22Rv1 (cell line): ENCODE measurements at regions not wholly inside any gene's neighbourhood (a gene's known extent, or its start where the extent isn't known, plus 50 kb on each side); places are given as distances from the start of the nearest gene placed in this dataset.

Experiments used
- H3K27ac ChIP-seq: fragments of 450-650 bp; 2 replicates; pipeline ENCODE4 v1.5.1; 2017
- ZFX ChIP-seq: fragments of 450-650 bp; IDR thresholded peaks from 2 replicates; pipeline ENCODE4 v1.6.1; 2017; ENCODE audit warnings: antibody characterized with exemption, borderline replicate concordance
- TF ChIP-seq, protein P1 (sequence below): fragments of 450-650 bp; IDR thresholded peaks from 2 replicates; pipeline ENCODE4 v1.5.1; 2017; ENCODE audit warnings: mild to moderate bottlenecking

- H3K27ac ChIP-seq: no peak overlapping the region
- TF ChIP-seq, protein P1, sequence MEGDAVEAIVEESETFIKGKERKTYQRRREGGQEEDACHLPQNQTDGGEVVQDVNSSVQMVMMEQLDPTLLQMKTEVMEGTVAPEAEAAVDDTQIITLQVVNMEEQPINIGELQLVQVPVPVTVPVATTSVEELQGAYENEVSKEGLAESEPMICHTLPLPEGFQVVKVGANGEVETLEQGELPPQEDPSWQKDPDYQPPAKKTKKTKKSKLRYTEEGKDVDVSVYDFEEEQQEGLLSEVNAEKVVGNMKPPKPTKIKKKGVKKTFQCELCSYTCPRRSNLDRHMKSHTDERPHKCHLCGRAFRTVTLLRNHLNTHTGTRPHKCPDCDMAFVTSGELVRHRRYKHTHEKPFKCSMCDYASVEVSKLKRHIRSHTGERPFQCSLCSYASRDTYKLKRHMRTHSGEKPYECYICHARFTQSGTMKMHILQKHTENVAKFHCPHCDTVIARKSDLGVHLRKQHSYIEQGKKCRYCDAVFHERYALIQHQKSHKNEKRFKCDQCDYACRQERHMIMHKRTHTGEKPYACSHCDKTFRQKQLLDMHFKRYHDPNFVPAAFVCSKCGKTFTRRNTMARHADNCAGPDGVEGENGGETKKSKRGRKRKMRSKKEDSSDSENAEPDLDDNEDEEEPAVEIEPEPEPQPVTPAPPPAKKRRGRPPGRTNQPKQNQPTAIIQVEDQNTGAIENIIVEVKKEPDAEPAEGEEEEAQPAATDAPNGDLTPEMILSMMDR: no peak
- no peak for TF ChIP-seq ZFX
These were observed 418.4 kb downstream of the EFNB2 start for GRCh38 chr13:106117035-106117434.

GRCh38 chr13:106115081-106115480 lies 420.4 kb downstream of the EFNB2 start:
- TF ChIP-seq, protein P1: no peak
- no peak for TF ChIP-seq ZFX
- H3K27ac ChIP-seq: no peak overlapping the region

DNA sequence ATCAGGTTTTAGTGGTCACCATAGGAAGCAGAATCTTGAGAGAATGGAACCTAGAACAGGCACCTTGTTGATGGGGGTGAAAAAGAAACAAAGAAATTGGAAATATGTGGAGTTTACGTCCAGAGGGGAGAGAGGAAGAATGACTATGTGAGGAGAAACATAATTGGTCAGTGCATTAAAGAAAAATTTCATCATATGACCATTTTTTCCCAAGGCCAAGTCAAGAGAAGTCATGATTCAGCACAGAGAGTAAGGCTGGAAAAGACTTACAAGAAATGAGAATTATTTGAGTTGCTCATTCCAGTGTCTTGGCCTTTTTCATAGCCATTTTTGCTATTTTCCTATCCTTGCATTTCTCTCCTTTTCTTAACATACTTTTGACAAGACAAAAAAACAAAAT lies 421.7 kb downstream of the EFNB2 start:
- H3K27ac ChIP-seq: no peak overlapping the region
- TF ChIP-seq, protein P1: no peak
- no peak for TF ChIP-seq ZFX

DNA sequence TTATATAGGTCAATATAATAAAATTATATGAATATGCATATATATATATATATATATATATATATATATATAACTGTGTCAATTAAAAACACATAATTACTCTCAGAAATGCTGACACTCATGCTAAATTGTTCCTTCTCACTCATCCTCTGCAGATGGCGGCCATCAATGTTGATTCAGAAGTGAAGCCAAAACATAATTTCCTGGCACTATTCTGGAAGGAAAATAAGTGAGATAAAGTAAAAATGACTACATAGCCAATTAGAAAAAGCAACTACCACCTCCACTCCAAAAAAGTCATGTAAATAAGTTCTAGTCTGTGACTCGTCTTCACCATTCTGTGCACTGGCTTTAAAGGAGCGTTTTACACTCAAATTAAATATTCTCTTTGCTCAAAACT lies 423.3 kb downstream of the EFNB2 start:
- no peak overlapping the region for H3K27ac ChIP-seq
- no peak for TF ChIP-seq ZFX
- TF ChIP-seq, protein P1: no peak

DNA sequence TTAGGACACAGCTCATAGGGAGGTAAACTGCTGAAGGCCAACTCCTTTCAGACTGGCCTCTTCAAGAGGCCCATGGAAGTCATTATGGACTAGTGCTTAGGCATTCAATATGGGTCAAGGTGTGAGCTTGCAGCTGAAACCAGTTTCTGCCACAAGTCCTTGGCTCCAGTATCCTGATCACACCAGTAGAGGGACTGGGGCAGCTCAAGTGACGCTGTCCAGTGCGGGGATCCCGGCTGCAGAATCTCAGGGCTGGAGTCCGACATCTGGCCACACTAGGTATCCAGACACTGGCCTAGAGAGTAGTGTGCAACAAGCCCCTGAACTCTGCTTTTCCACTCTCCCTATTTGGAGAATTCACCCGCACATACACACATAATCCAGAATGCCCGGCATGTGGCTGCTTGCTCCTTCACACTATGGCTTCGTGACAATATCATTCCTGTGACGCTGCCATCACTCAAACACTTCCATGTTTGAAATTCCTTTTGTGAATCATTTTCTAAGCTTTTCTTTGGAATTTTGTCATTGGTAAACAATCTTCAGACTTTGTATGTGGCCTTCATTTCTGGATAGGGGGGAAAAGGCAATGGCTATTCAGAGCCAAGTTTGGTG lies 425.1 kb downstream of the EFNB2 start:
- no peak overlapping the region for H3K27ac ChIP-seq
- TF ChIP-seq, protein P1: no peak
- no peak for TF ChIP-seq ZFX

DNA sequence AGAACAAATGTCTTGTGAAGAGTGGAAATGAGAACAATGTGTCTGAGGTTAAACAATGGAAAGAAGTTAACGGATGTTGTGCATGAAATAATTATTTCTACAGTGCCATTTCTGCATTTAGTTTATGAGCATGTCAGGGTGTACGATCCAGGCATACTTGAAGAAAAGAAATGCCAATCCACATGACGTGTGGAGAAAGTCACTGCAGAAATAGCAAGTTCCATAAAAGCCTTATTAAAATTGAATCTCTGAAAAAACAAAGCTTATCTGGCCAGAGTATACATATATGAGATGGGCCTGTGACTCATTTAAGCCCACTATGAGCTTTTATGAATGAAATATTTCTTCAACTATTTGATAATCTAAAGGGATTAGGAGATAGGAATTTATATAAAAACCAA lies 426.1 kb downstream of the EFNB2 start:
- H3K27ac ChIP-seq: no peak overlapping the region
- TF ChIP-seq ZFX: no peak
- TF ChIP-seq, protein P1: no peak

- no peak overlapping the region for H3K27ac ChIP-seq
- TF ChIP-seq ZFX: no peak
- TF ChIP-seq, protein P1: no peak
These were observed 427.1 kb downstream of the EFNB2 start for GRCh38 chr13:106108346-106108745.
